ENCODE measurements at regions not wholly inside any gene's neighbourhood (a gene's known extent, or its start where the extent isn't known, plus 50 kb on each side); places are given as distances from the start of the nearest gene placed in this dataset.
"Not testable (repeated sequence)": the region's sequence is repeated elsewhere in the genome, so short reads cannot be mapped to it uniquely, and the experiment has no call there.

DNA sequence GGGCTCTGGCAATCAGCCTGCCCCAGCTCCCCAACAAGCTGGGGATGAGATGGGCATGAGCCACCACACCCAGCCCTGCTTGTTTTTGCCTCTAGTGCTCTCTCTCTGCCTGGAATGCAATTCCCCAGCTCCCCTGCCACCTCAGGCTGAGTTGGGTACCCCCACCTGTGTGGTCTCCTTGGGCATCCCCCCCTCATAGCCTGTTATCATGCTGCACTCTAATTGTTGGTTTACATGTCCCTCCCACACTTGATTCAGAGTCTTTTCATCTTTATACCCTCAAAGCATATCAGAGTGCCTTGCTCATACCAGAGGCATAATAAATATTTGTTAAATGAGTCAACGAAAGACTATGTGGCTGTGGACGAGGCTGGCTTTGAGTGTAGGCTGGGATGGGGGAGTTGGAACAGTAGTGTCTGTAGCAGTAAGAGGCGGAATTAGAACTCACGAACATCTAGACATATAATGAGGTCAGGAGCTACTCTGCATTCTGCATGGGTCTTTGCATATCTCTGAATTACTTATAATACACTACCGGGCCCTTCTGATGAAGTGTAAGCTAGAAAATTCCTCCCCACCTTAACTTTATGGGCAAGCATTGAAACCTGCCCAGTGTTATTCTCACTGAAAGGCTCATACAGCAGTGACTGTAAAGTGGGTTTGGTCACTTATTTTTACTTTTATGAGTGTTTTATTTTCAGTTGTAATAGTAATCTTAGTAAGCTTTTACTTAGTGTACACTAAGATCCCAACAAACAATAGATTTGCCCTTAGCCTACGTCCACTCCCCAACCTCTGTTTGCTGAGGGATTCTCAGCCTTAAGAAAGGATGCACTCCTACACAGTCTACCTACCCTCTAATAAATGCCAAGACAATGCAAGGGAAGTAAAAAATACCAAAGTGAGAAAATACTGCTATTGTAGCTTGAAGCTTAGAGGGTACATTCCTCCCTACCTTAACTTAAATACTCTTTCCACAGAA, 58.7 kb downstream of the EDN1 start:
- no peak for DNase-seq

- no peak for DNase-seq
These were observed 60.5 kb downstream of the EDN1 start for GRCh38 chr6:12350644-12351170.

- no peak for DNase-seq
These were observed 61.5 kb downstream of the EDN1 start for GRCh38 chr6:12351672-12352071.

- no peak for DNase-seq
These were observed 63.6 kb downstream of the EDN1 start for GRCh38 chr6:12353731-12354130.

- DNase-seq, result no peak
These were observed 64.3 kb downstream of the EDN1 start for GRCh38 chr6:12354499-12354898.

DNA sequence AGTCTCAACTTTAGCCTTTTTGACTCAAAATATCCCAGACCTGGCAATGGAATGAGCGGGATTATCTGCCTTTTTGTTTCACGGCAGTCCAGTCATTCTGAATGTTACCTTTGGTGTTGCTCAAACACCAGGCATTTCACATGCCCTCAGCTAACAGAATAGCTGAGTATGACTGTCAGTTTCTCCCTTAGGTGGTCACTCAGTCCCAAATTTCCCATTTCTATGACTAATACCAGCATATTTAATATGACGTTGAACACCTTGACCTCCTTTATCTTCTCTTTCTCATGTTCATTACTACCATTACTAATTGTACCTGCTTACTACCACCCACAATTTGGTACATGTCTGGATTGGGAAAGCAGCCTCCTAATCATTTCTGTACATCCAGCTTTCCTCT, 65.2 kb downstream of the EDN1 start:
- DNase-seq, result no peak

GRCh38 chr6:12356431-12356830, 66.3 kb downstream of the EDN1 start:
- DNase-seq, result no peak

GRCh38 chr6:12356983-12357972, 67.1 kb downstream of the EDN1 start:
- DNase-seq, result no peak

DNA sequence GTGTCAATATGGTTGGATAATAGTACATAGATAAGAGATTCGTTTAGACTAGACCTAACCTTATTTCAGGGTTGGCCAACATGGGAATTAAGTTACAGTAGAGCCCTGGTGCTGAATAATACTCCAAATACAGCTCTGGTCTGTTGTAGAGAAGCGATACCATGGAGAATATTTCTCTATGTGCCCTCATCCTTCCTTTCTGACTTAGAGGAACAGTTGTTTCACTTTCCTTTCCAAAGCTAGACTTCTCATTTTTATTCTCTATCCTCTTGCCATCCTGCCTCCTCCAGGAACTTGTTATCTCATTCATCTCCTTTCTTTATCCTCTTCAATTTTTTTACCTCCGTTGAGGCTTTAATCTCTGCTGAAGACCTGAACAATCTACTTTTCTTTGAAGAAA, 68.9 kb downstream of the EDN1 start:
- no peak for DNase-seq

- no peak for DNase-seq
These were observed 71.0 kb downstream of the EDN1 start for GRCh38 chr6:12361042-12361765.

- DNase-seq, result not testable (repeated sequence)
These were observed 73.1 kb downstream of the EDN1 start for GRCh38 chr6:12363277-12363650.

- DNase-seq, result no peak
These were observed 73.7 kb downstream of the EDN1 start for GRCh38 chr6:12363651-12364381.

DNA sequence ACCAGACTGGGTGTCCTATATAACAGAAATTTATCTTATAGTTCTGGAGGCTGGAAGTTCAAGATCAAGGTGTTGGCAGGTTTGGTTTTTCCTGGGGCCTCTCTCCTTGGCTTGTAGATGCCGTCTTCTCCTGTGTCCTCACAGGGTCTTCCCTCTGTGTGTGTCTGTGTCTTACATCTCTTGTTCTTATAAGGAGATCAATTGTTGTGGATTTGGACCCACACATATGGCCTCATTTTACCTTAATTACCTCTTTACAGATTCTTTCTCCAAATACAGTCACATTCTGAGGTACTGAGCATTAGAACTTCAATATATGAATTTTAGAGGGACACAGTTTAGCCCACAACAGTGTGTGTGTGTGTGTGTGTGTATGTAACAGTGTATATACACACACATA, 74.5 kb downstream of the EDN1 start:
- DNase-seq, result no peak

DNA sequence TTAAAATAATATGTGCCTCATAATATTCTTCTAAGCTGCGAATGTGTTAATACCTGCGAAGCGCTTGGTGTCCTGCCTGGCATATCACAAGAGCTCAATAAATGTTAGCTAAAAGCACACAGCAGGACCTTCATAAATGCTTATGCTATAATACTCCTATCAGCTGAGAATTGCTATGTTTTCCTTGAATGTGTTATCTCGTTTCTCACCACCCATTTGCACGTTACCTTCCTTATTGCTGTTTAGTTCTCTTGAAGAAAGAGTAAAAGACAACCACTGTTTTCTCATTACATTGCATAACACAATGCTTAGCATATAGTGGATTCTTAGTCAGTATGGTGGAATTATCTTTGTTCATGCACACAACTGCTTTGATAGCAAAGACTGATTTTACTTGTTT, 76.6 kb downstream of the EDN1 start:
- no peak for DNase-seq

DNA sequence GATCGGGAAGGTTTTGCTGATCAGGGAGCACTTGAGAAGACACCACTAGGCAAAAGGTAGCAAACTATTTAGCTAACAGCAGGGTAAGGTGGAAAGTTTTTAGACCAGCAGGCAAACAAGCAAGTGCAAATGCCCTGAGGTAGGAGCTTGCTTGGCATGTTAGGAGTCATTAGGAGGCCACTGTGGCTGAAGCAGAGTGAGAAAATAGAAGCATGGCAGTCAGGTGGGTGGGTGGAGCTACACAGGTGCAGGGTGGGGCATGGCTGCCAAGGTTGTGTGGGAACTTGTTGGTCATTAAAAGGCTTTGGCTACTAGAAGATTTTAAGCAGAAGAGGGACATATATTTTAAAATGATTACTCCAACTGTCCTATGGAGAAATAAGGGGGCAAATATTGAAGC, 77.3 kb downstream of the EDN1 start:
- no peak for DNase-seq

- DNase-seq, result no peak
These were observed 79.2 kb downstream of the EDN1 start for GRCh38 chr6:12369355-12369754.

- no peak for DNase-seq
These were observed 79.7 kb downstream of the EDN1 start for GRCh38 chr6:12369781-12370262.

GRCh38 chr6:12371151-12371550, 81.0 kb downstream of the EDN1 start:
- DNase-seq, result no peak

- DNase-seq, result no peak
These were observed 81.5 kb downstream of the EDN1 start for GRCh38 chr6:12371641-12372146.

DNA sequence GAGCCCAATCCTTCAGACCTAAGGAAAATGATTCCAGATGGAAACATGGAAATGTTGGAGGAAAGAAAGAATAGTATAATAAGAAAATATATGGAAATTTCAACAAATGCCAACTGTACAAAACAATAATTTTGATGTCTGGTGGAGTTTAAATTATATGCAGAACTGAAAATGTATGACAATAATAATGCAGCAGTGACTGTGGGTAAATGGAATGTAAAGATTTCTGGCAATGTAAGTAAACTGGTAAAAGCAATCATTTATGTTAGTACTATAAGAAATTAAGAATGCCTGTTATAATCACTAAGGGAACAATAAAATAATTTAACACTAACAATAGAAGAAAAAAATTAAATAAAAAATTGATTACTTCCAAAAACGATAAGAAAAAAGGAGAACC, 89.0 kb downstream of the EDN1 start:
- DNase-seq, result no peak

- DNase-seq, result no peak
These were observed 91.4 kb downstream of the EDN1 start for GRCh38 chr6:12381587-12381986.

- no peak for DNase-seq
These were observed 93.3 kb downstream of the EDN1 start for GRCh38 chr6:12383448-12383847.

All from DMS 273 treated with DMSO at 0.1 percent for 48 hours (cell line).